ENCODE measurements at regions not wholly inside any gene's neighbourhood (a gene's known extent, or its start where the extent isn't known, plus 50 kb on each side); places are given as distances from the start of the nearest gene placed in this dataset.

DNA sequence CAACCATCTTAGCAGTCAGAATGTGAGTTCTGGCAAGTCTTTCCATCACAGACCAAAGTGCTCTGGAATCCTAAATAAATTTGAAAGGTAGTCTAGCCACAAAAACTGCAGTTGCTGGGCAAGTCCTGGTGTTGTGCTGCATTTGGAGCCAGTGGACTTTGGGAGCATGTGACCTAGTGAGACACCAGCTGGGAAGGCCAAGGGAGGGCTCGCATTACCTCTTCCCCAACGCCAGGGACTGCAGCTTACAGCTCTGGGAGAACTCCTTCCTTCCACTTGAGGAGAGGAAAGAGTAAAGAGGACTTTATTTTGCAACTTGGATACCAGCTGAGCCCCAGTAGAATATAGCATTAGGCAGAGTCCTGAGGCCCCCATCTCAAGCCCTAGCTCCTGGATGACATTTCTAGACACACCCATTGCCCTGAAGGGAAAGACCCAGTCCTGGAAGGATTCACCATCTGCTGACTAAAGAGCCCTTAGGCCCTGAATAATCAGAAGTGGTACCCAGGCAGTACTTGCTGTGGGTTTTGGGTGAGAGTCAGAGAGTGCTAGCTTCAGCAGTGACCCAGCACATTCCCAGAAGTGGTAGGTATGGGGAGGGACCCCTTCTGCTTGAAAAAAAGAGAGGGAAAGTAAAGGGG, 190.7 kb downstream of the NUF2 start:
- no peaks in the 10 kb centered on the region for H3K4me1 ChIP-seq
- H3K27me3 ChIP-seq, result no peaks in the 10 kb centered on the region
- TF ChIP-seq, protein P1, sequence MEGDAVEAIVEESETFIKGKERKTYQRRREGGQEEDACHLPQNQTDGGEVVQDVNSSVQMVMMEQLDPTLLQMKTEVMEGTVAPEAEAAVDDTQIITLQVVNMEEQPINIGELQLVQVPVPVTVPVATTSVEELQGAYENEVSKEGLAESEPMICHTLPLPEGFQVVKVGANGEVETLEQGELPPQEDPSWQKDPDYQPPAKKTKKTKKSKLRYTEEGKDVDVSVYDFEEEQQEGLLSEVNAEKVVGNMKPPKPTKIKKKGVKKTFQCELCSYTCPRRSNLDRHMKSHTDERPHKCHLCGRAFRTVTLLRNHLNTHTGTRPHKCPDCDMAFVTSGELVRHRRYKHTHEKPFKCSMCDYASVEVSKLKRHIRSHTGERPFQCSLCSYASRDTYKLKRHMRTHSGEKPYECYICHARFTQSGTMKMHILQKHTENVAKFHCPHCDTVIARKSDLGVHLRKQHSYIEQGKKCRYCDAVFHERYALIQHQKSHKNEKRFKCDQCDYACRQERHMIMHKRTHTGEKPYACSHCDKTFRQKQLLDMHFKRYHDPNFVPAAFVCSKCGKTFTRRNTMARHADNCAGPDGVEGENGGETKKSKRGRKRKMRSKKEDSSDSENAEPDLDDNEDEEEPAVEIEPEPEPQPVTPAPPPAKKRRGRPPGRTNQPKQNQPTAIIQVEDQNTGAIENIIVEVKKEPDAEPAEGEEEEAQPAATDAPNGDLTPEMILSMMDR (IDR thresholded peaks at IDR 0.05), result no peak
- H3K36me3 ChIP-seq, result no peaks in the 10 kb centered on the region
- intact Hi-C loops (cut with DNase I), result no loop called here
- no peak for DNase-seq
- no peaks in the 10 kb centered on the region for H3K9me3 ChIP-seq
- no peak overlapping the region for H3K4me3 ChIP-seq
- no peak overlapping the region for H3K27ac ChIP-seq
- H3K9ac ChIP-seq (ENCODE audit: low read depth in 2 of 2, low read length in 2 of 2), result no peak overlapping the region

DNA sequence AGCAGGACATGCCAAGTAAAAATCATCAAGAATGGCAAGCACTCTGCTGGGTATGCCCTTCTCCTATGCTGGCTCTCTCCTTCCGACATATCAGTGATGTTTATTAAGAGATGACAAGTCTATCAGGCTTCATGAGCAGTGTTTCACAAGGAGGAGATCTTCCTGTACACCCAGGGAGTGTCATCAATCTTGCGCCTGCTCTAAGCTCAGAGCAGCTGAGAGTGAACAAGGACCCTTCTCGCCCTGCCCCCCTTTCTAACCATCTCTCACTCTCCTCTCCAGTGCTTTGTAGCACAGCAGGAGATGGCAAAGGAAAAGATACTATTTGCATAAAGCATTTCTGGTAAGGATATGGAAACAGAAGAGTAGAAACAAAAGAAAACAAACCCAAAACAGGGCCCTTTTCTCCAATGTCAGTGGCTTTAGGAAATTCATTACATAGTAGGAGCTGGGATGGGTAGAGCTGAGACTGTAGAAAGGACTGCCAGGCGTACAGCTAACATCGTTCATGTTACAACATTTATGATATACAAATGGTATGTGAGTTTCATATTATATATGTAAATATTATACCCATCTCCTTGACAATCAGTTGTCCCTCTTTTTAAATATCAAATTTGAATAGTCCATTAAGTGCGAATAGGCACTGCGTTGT, 201.7 kb downstream of the NUF2 start:
- no peak overlapping the region for H3K4me3 ChIP-seq
- no peak overlapping the region for H3K27ac ChIP-seq
- intact Hi-C loops (cut with DNase I), result loop anchor here (10.0 kb wide), 1 partner anchor 1551 kb away; no protein-coding TSS in a partner anchor
- TF ChIP-seq, protein P1 (IDR thresholded peaks at IDR 0.05), result no peak
- no peak overlapping the region for H3K9ac ChIP-seq (ENCODE audit: low read depth in 2 of 2, low read length in 2 of 2)
- H3K36me3 ChIP-seq, result no peaks in the 10 kb centered on the region
- no peak for DNase-seq
- H3K27me3 ChIP-seq, result no peaks in the 10 kb centered on the region
- no peaks in the 10 kb centered on the region for H3K4me1 ChIP-seq
- no peaks in the 10 kb centered on the region for H3K9me3 ChIP-seq

DNA sequence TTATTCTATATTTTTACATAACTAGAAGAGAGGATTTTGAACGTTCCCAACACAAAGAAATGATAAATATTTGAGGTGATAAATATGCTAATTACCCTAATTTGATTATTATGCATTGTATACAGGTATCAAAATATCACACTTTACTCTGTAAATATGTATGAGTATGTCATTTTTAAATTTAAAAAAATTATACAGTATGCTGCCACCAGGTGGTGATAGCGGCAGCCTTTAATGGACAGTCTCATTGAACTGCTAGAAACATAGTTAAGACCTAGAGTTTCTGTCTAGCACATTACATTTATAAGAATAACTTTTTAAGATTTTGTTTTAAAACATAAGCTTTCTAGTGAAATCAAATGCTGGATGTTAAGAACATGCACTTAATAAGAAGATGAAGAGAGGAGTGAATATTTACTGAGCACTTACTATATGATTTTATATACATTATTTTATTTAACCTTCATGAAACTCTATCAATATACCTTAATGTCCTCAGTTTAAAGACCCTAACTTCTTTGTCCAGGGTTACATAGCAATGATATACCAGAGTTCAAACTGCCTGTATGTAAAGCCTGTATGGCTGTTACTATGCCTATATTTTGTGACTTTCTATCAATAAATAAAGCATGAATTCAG, 207.1 kb downstream of the NUF2 start:
- peak; percentile 26 for DNase-seq
- no peaks in the 10 kb centered on the region for H3K9me3 ChIP-seq
- H3K4me1 ChIP-seq, result no peaks in the 10 kb centered on the region
- intact Hi-C loops (cut with DNase I), result loop anchor here (10.0 kb wide), 1 partner anchor 1546 kb away; no protein-coding TSS in a partner anchor
- H3K27ac ChIP-seq, result no peak overlapping the region
- H3K27me3 ChIP-seq, result no peaks in the 10 kb centered on the region
- TF ChIP-seq, protein P1 (IDR thresholded peaks at IDR 0.05), result peak; percentile 50
- H3K36me3 ChIP-seq, result no peaks in the 10 kb centered on the region
- no peak overlapping the region for H3K9ac ChIP-seq (ENCODE audit: low read depth in 2 of 2, low read length in 2 of 2)
- H3K4me3 ChIP-seq, result no peak overlapping the region

DNA sequence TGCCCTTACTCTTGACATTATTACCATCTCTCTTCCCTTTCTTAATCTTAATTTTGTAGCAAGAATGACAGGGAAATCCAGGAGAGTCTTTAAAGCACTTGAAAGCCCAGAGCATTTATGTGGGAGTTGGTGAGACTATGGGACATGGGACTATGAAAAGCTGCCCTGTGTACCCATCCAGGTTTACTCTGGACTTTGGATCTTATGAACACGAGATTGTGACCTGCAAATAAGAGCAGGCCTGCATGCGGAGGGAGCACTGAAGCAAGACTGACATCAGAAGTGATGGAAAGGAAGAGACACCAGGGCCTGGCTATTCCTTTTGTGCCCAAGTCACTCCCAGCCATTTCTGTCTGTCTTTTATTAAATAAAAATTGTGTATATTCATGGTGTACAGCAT, 209.6 kb downstream of the NUF2 start:
- H3K4me1 ChIP-seq, result no peaks in the 10 kb centered on the region
- no peak overlapping the region for H3K27ac ChIP-seq
- no peak for DNase-seq
- no peaks in the 10 kb centered on the region for H3K9me3 ChIP-seq
- H3K4me3 ChIP-seq, result no peak overlapping the region
- no peaks in the 10 kb centered on the region for H3K36me3 ChIP-seq
- intact Hi-C loops (cut with DNase I), result loop anchor here (10.0 kb wide), 1 partner anchor 127 kb away; no protein-coding TSS in a partner anchor
- TF ChIP-seq, protein P1 (IDR thresholded peaks at IDR 0.05), result no peak
- H3K27me3 ChIP-seq, result no peaks in the 10 kb centered on the region
- H3K9ac ChIP-seq (ENCODE audit: low read depth in 2 of 2, low read length in 2 of 2), result no peak overlapping the region

DNA sequence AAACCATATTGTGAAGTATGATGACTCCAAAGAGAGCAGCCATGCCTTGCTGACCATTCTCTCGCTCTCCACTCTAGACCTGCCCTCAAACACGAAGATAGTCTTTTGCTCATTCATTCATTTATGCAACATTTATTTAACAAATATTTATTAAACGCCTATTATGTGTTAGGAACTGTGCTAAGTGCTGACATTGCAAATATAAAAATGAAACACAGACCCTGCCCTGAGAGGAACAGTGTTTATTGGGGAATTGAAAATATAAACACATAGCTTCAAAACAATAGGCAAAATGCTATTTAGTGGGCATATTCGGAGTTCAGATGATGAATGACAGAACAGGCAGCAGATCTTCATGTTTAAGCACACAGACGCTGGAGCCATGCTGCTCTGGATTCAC, 213.6 kb downstream of the NUF2 start:
- no peak for DNase-seq
- Histone ChIP-seq H3K4me3 (no peak overlapping the region), H3K36me3 (no peaks in the 10 kb centered on the region), H3K9ac (ENCODE audit: low read depth in 2 of 2, low read length in 2 of 2) (no peak overlapping the region), H3K4me1 (no peaks in the 10 kb centered on the region), H3K9me3 (no peaks in the 10 kb centered on the region), H3K27ac (no peak overlapping the region), H3K27me3 (no peaks in the 10 kb centered on the region)
- TF ChIP-seq, protein P1 (IDR thresholded peaks at IDR 0.05), result no peak
- intact Hi-C loops (cut with DNase I), result loop anchor here (10.0 kb wide), 1 partner anchor 131 kb away; no protein-coding TSS in a partner anchor
